ENCODE measurements at regions not wholly inside any gene's neighbourhood (a gene's known extent, or its start where the extent isn't known, plus 50 kb on each side); places are given as distances from the start of the nearest gene placed in this dataset.

- TF ChIP-seq EZH2 (IDR thresholded peaks at IDR 0.05; ENCODE audit: insufficient read depth, low read length) = no peak
- TF ChIP-seq, protein P1, sequence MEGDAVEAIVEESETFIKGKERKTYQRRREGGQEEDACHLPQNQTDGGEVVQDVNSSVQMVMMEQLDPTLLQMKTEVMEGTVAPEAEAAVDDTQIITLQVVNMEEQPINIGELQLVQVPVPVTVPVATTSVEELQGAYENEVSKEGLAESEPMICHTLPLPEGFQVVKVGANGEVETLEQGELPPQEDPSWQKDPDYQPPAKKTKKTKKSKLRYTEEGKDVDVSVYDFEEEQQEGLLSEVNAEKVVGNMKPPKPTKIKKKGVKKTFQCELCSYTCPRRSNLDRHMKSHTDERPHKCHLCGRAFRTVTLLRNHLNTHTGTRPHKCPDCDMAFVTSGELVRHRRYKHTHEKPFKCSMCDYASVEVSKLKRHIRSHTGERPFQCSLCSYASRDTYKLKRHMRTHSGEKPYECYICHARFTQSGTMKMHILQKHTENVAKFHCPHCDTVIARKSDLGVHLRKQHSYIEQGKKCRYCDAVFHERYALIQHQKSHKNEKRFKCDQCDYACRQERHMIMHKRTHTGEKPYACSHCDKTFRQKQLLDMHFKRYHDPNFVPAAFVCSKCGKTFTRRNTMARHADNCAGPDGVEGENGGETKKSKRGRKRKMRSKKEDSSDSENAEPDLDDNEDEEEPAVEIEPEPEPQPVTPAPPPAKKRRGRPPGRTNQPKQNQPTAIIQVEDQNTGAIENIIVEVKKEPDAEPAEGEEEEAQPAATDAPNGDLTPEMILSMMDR (IDR thresholded peaks at IDR 0.05; ENCODE audit: insufficient read depth, low read depth, low read length) = no peak
Observed at GRCh38 chr10:28363376-28363775, 60.5 kb upstream of the MPP7 start.
